ENCODE measurements at regions not wholly inside any gene's neighbourhood (a gene's known extent, or its start where the extent isn't known, plus 50 kb on each side); places are given as distances from the start of the nearest gene placed in this dataset.

GRCh38 chr18:60663060-60663989 lies 290.8 kb upstream of the MC4R start:
- no peak for DNase-seq (ENCODE audit: low spot score)

GRCh38 chr18:60664736-60665135 lies 292.2 kb upstream of the MC4R start:
- DNase-seq (ENCODE audit: low spot score): no peak

- no peak for DNase-seq (ENCODE audit: low spot score)
Measured at GRCh38 chr18:60667016-60667415, 294.4 kb upstream of the MC4R start.

GRCh38 chr18:60668583-60668982 lies 296.0 kb upstream of the MC4R start:
- DNase-seq (ENCODE audit: low spot score): no peak

GRCh38 chr18:60669938-60670337 lies 297.4 kb upstream of the MC4R start:
- no peak for DNase-seq (ENCODE audit: low spot score)

- no peak for DNase-seq (ENCODE audit: low spot score)
Measured at GRCh38 chr18:60671021-60671420, 298.4 kb upstream of the MC4R start.

- DNase-seq (ENCODE audit: low spot score): no peak
Measured at GRCh38 chr18:60675126-60675525, 302.6 kb upstream of the MC4R start.

GRCh38 chr18:60675801-60676200 lies 303.2 kb upstream of the MC4R start:
- DNase-seq (ENCODE audit: low spot score): no peak

- no peak for DNase-seq (ENCODE audit: low spot score)
Measured at GRCh38 chr18:60676815-60677214, 304.2 kb upstream of the MC4R start.

GRCh38 chr18:60684843-60685513 lies 312.4 kb upstream of the MC4R start:
- peak; percentile 45 for DNase-seq (ENCODE audit: low spot score)

GRCh38 chr18:60686142-60686541 lies 313.6 kb upstream of the MC4R start:
- DNase-seq (ENCODE audit: low spot score): no peak

- no peak for DNase-seq (ENCODE audit: low spot score)
Measured at GRCh38 chr18:60691061-60691460, 318.5 kb upstream of the MC4R start.

GRCh38 chr18:60693426-60693825 lies 320.9 kb upstream of the MC4R start:
- peak; percentile 82 for DNase-seq (ENCODE audit: low spot score)

GRCh38 chr18:60698901-60699300 lies 326.3 kb upstream of the MC4R start:
- DNase-seq (ENCODE audit: low spot score): no peak

- no peak for DNase-seq (ENCODE audit: low spot score)
Measured at GRCh38 chr18:60722742-60723141, 350.2 kb upstream of the MC4R start.

- no peak for DNase-seq (ENCODE audit: low spot score)
Measured at GRCh38 chr18:60732143-60732542, 359.6 kb upstream of the MC4R start.

GRCh38 chr18:60739212-60739611 lies 366.6 kb upstream of the MC4R start:
- DNase-seq (ENCODE audit: low spot score): no peak

- DNase-seq (ENCODE audit: low spot score): no peak
Measured at GRCh38 chr18:60740313-60740712, 367.7 kb upstream of the MC4R start.

GRCh38 chr18:60746491-60746890 lies 373.9 kb upstream of the MC4R start:
- DNase-seq (ENCODE audit: low spot score): no peak

- DNase-seq (ENCODE audit: low spot score): no peak
Measured at GRCh38 chr18:60746919-60747318, 374.3 kb upstream of the MC4R start.

- no peak for DNase-seq (ENCODE audit: low spot score)
Measured at GRCh38 chr18:60753753-60754152, 381.2 kb upstream of the MC4R start.

- peak; percentile 16 for DNase-seq (ENCODE audit: low spot score)
Measured at GRCh38 chr18:60754413-60755009, 381.9 kb upstream of the MC4R start.

- DNase-seq (ENCODE audit: low spot score): no peak
Measured at GRCh38 chr18:60755134-60755533, 382.6 kb upstream of the MC4R start.

Data from kidney capillary endothelial cell (primary cell).